Adrenal gland (tissue), 9 donors: ENCODE measurements at regions not wholly inside any gene's neighbourhood (a gene's known extent, or its start where the extent isn't known, plus 50 kb on each side); places are given as distances from the start of the nearest gene placed in this dataset.

Source experiments
- DNase-seq, 7 donors: peaks; one replicate each; pipeline ENCODE4 v3.0.0-alpha.2; 2019 to 2020
- H3K27ac ChIP-seq, 5 donors: fragments of 200-600 bp; sonication (generic) in 4 of 5; 1 replicate in 3 of 5; 2 replicates in 2 of 5; pipeline versions ENCODE4 v1.5.1 to v1.8.0; 2016 to 2020; ENCODE audit warnings: mild to moderate bottlenecking in 1 of 5
- H3K27me3 ChIP-seq: fragments of 200-600 bp; 2 replicates; pipeline ENCODE4 v1.8.0; 2021
- H3K36me3 ChIP-seq, 2 donors: fragments of 200-600 bp; replicated peaks in 1 of 2; 1 replicate in 1 of 2; 2 replicates in 1 of 2; pipeline versions ENCODE4 v1.5.1 to v1.8.0; 2018 to 2022
- H3K4me1 ChIP-seq, 2 donors: fragments of 200-600 bp; replicated peaks in 1 of 2; 1 replicate in 1 of 2; 2 replicates in 1 of 2; pipeline versions ENCODE4 v1.5.1 to v1.8.0; 2018 to 2021
- H3K4me3 ChIP-seq, 4 donors: fragments of 200-600 bp; sonication (generic) in 3 of 4; one replicate each; pipeline ENCODE4 v1.5.1; 2016 to 2018
- H3K9me3 ChIP-seq, 3 donors: fragments of 200-600 bp; sonication (generic) in 1 of 3; replicated peaks in 1 of 3; 1 replicate in 2 of 3; 2 replicates in 1 of 3; pipeline versions ENCODE4 v1.5.1 to v1.8.0; 2016 to 2021
- CTCF ChIP-seq, 6 experiments: fragments of 450-650 bp in 4 of 6; fragments of 200-600 bp in 2 of 6; sonication (generic) in 1 of 6; IDR thresholded peaks; 1 replicate in 5 of 6; 2 replicates in 1 of 6; pipeline versions ENCODE4 v1.5.1 to v1.8.0; 2016 to 2021; ENCODE audit warnings: antibody characterized with exemption in 6 of 6, mild to moderate bottlenecking in 2 of 6, moderate library complexity in 1 of 6
- POLR2A ChIP-seq, 2 donors: fragments of 450-650 bp; IDR thresholded peaks; one replicate each; pipeline ENCODE4 v1.6.1; 2017; ENCODE audit warnings: antibody characterized with exemption in 2 of 2, mild to moderate bottlenecking in 2 of 2, moderate library complexity in 1 of 2
- WGBS, 4 donors: extraction: QIAGEN DNeasy Blood & Tissue Kit in 2 of 4; methylation state at CpG; one replicate each; pipeline versions ENCODE4 v1.1.5 to v1.1.7; 2013 to 2017; 5-methylcytosine and 5-hydroxymethylcytosine counted together
- intact Hi-C, 2 donors: fragments of 100-400 bp; cut with DNase I; formaldehyde crosslinking; loops; one replicate each; pipeline versions ENCODE4 v1.14.1 to v1.15.0; 2022 to 2023
- donor health status: healthy with polysubstance abuse.
- donor health status: Bipolar disorder and iron deficiency.
- donor health status: DM: yes; HTN: yes; CAD: no.
- donor health status: DM: no; HTN: no; CAD: no.
- donor health status: DM: no; HTN: no; CAD: no.

- no peak overlapping the region for H3K27ac ChIP-seq
- peaks cover 12% of the 10 kb centered on the region for H3K27me3 ChIP-seq
- TF ChIP-seq CTCF (IDR thresholded peaks at IDR 0.05) (no peak), POLR2A (IDR thresholded peaks at IDR 0.05) (no peak)
- no peaks in the 10 kb centered on the region for H3K36me3 ChIP-seq
- no peaks in the 10 kb centered on the region for H3K9me3 ChIP-seq
- no peaks in the 10 kb centered on the region for H3K4me1 ChIP-seq
- intact Hi-C loops, result no loop called here
- 57 to 68% (median 60%) methylated on average over 4 of the region's 4 CpGs for WGBS, 4 donors
- DNase-seq, result no peak
- H3K4me3 ChIP-seq, result no peak overlapping the region
These were observed 61.8 kb upstream of the DISP3 start for GRCh38 chr1:11417162-11417561.

GRCh38 chr1:11418056-11418455 is 60.9 kb upstream of the DISP3 start:
- Histone ChIP-seq H3K27me3 (peaks cover 6% of the 10 kb centered on the region), H3K27ac (no peak overlapping the region), H3K36me3 (no peaks in the 10 kb centered on the region), H3K4me3 (no peak overlapping the region), H3K9me3 (no peaks in the 10 kb centered on the region), H3K4me1 (no peaks in the 10 kb centered on the region)
- intact Hi-C loops, result no loop called here
- WGBS, 4 donors, result 65 to 78% (median 70%) methylated on average over 4 of the region's 4 CpGs
- DNase-seq, result no peak
- TF ChIP-seq CTCF (IDR thresholded peaks at IDR 0.05) (no peak), POLR2A (IDR thresholded peaks at IDR 0.05) (no peak)

GRCh38 chr1:11421443-11421842 is 57.5 kb upstream of the DISP3 start:
- TF ChIP-seq CTCF (IDR thresholded peaks at IDR 0.05), result no peak
- no peak for TF ChIP-seq POLR2A (IDR thresholded peaks at IDR 0.05)
- no peaks in the 10 kb centered on the region for H3K27me3 ChIP-seq
- intact Hi-C loops, result no loop called here

GRCh38 chr1:11422686-11423085 is 56.3 kb upstream of the DISP3 start:
- Histone ChIP-seq H3K36me3 (no peaks in the 10 kb centered on the region), H3K4me3 (no peak overlapping the region), H3K27ac (no peak overlapping the region), H3K27me3 (no peaks in the 10 kb centered on the region), H3K9me3 (no peaks in the 10 kb centered on the region), H3K4me1 (no peaks in the 10 kb centered on the region)
- TF ChIP-seq POLR2A (IDR thresholded peaks at IDR 0.05) (no peak), CTCF (IDR thresholded peaks at IDR 0.05) (no peak)
- 52 to 69% (median 64%) methylated on average over 6 to 9 of the region's 9 CpGs for WGBS, 4 donors
- DNase-seq, result no peak
- intact Hi-C loops, result no loop called here

More at GRCh38 chr1:11421443-11421842, 57.5 kb upstream of the DISP3 start:
- Histone ChIP-seq H3K9me3 (no peaks in the 10 kb centered on the region), H3K27ac (no peak overlapping the region), H3K36me3 (no peaks in the 10 kb centered on the region), H3K4me1 (no peaks in the 10 kb centered on the region), H3K4me3 (no peak overlapping the region)
- WGBS, 4 donors, result 77 to 84% (median 80%) methylated on average over 8 of the region's 8 CpGs
- no peak for DNase-seq
